ENCODE measurements at regions not wholly inside any gene's neighbourhood (a gene's known extent, or its start where the extent isn't known, plus 50 kb on each side); places are given as distances from the start of the nearest gene placed in this dataset.

- Histone ChIP-seq H3K4me3 (no peak overlapping the region), H3K36me3 (replicated peaks in 1 of 2; ENCODE audit: insufficient read depth in 1 of 2, low read depth in 2 of 2) (no peaks in the 10 kb centered on the region), H3K9me3 (no peaks in the 10 kb centered on the region), H3K27me3 (no peaks in the 10 kb centered on the region), H3K4me1 (no peaks in the 10 kb centered on the region), H3K27ac (no peak overlapping the region)
- ATAC-seq, result no peak
- no peak for DNase-seq
- WGBS, 2 donors, result 20 to 22% methylated on average over 1 of the region's 1 CpG
- TF ChIP-seq POLR2A (IDR thresholded peaks at IDR 0.05) (no peak), CTCF (IDR thresholded peaks at IDR 0.05) (no peak)
- intact Hi-C loops (cut with DNase I), result no loop called here
These were observed 186.9 kb upstream of the CNTN1 start for GRCh38 chr12:40505327-40505726.

GRCh38 chr12:40508421-40508820 is 183.8 kb upstream of the CNTN1 start:
- no peak for DNase-seq
- WGBS, 2 donors, result 21 to 43% methylated on average over 1 of the region's 1 CpG
- H3K27me3 ChIP-seq, result no peaks in the 10 kb centered on the region
- H3K27ac ChIP-seq, result no peak overlapping the region
- TF ChIP-seq POLR2A (IDR thresholded peaks at IDR 0.05), result no peak
- TF ChIP-seq CTCF (IDR thresholded peaks at IDR 0.05), result no peak
- ATAC-seq, result no peak
- no peaks in the 10 kb centered on the region for H3K36me3 ChIP-seq (replicated peaks in 1 of 2; ENCODE audit: insufficient read depth in 1 of 2, low read depth in 2 of 2)
- intact Hi-C loops (cut with DNase I), result no loop called here
- H3K9me3 ChIP-seq, result no peaks in the 10 kb centered on the region
- H3K4me1 ChIP-seq, result no peaks in the 10 kb centered on the region
- H3K4me3 ChIP-seq, result no peak overlapping the region

GRCh38 chr12:40511341-40511740 is 180.9 kb upstream of the CNTN1 start:
- intact Hi-C loops (cut with DNase I), result no loop called here
- Histone ChIP-seq H3K27ac (no peak overlapping the region), H3K36me3 (replicated peaks in 1 of 2; ENCODE audit: insufficient read depth in 1 of 2, low read depth in 2 of 2) (no peaks in the 10 kb centered on the region), H3K4me3 (no peak overlapping the region), H3K9me3 (no peaks in the 10 kb centered on the region), H3K4me1 (no peaks in the 10 kb centered on the region), H3K27me3 (no peaks in the 10 kb centered on the region)
- 50 to 53% methylated on average over 5 of the region's 5 CpGs for WGBS, 2 donors
- DNase-seq, result no peak
- no peak for ATAC-seq
- TF ChIP-seq CTCF (IDR thresholded peaks at IDR 0.05) (no peak), POLR2A (IDR thresholded peaks at IDR 0.05) (no peak)

DNA sequence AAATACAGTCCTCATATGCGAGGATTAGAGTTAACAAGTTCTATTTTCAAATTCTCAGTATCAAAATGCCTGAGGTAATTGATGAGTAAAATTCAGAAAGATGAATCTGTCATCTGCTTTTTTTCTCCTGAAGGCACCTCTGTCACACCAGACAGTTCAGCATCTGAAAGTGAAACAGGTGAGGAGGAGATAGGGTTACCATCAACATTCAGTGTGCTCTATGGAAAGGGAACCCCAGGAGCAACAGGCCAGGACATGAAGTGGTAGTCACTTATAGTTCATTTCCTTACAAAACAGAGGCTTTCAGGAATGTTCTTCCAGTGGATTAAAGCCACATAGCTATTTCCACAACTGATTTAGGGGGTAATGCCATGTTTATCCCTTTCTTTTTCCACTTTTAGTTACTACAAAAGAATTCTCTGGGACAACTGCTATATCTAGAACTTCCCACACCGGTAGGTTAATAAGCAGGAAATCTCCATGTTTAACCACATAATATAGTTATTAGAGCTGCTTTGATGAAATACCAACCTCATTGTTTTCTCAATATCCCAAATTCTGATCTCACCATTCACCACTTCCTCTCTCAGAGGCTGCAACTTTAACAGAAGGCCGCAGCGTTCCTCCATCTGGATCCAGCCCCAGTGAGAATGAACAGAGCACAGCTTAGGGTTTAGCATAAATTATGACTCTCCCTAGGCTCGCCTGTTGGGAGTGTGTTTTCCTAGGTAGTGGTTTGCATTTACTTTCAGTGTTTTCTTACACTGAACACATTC is 177.0 kb upstream of the CNTN1 start:
- H3K9me3 ChIP-seq, result no peaks in the 10 kb centered on the region
- H3K27ac ChIP-seq, result no peak overlapping the region
- H3K36me3 ChIP-seq (replicated peaks in 1 of 2; ENCODE audit: insufficient read depth in 1 of 2, low read depth in 2 of 2), result no peaks in the 10 kb centered on the region
- ATAC-seq (no peak), DNase-seq (no peak)
- intact Hi-C loops (cut with DNase I), result no loop called here
- H3K4me1 ChIP-seq, result no peaks in the 10 kb centered on the region
- no peaks in the 10 kb centered on the region for H3K27me3 ChIP-seq
- TF ChIP-seq CTCF (IDR thresholded peaks at IDR 0.05), result no peak
- no peak for TF ChIP-seq POLR2A (IDR thresholded peaks at IDR 0.05)
- H3K4me3 ChIP-seq, result no peak overlapping the region
- WGBS, 2 donors, result 57 to 60% methylated on average over 5 of the region's 5 CpGs

DNA sequence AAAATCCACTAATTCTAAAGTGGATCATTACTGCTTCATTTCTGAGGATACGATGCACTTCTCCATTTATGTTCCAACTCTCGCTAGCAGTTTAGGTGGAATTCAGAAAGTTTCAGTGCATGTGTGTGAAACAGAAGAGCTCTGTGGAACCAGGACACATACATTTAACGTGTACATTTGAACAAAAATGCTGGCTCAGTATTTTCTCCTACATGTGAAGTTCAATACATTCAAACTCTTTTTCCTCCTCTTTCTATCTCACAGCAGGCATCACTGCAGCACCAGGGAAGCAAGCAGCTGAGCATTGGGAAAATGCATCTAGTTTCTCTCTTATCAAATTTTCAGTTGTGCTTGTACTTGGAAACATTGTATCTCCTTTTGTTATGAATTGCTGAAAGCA is 169.4 kb upstream of the CNTN1 start:
- H3K27ac ChIP-seq, result no peak overlapping the region

More for the DNA sequence above, 169.4 kb upstream of the CNTN1 start:
- TF ChIP-seq POLR2A (IDR thresholded peaks at IDR 0.05) (no peak), CTCF (IDR thresholded peaks at IDR 0.05) (no peak)
- Histone ChIP-seq H3K36me3 (replicated peaks in 1 of 2; ENCODE audit: insufficient read depth in 1 of 2, low read depth in 2 of 2) (no peaks in the 10 kb centered on the region), H3K4me1 (no peaks in the 10 kb centered on the region), H3K4me3 (no peak overlapping the region), H3K9me3 (no peaks in the 10 kb centered on the region), H3K27me3 (no peaks in the 10 kb centered on the region)
- 79 to 87% methylated on average over 3 of the region's 3 CpGs for WGBS, 2 donors
- DNase-seq (no peak), ATAC-seq (no peak)
- intact Hi-C loops (cut with DNase I), result no loop called here

Measured in body of pancreas (tissue), 4 donors.